ENCODE measurements at regions not wholly inside any gene's neighbourhood (a gene's known extent, or its start where the extent isn't known, plus 50 kb on each side); places are given as distances from the start of the nearest gene placed in this dataset.
A peak's percentile ranks its signal among the peaks of the same experiment; 100 is the strongest.

DNA sequence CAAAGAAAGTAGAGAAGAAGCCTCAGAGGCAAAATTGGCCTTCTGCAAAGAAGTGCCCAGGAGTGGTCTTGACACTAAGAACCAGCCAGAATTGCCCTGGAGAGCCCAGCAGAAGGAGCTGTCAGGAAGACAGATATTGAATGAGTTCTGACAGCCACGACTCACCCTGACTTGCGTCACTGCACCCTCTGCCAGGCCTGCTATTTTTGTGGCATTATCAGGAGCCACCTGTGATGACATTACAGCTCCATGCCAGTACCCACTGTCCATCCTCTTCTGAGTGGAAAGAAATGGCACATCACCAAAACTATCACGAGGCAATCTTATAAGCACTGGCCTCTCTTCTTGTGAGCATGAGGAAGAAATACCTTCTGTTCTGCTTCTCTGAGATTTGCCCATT is 67.7 kb downstream of the SMIM20 start:
- H3K9me3 ChIP-seq (replicated peaks in 1 of 3), result no peaks in the 10 kb centered on the region
- TF ChIP-seq CTCF (IDR thresholded peaks at IDR 0.05), result no peak
- no peak for TF ChIP-seq POLR2A (IDR thresholded peaks at IDR 0.05)
- 60 to 82% (median 67%) methylated on average over 3 of the region's 3 CpGs for WGBS, 4 donors
- no peaks in the 10 kb centered on the region for H3K27me3 ChIP-seq
- intact Hi-C loops (cut with DNase I), result loop anchor here in 1 of 2 donors (10.0 kb wide), 1 partner anchor 433 kb away; no protein-coding TSS in a partner anchor
- DNase-seq, result no peak
- H3K4me1 ChIP-seq (replicated peaks in 1 of 2), result no peaks in the 10 kb centered on the region
- no peak overlapping the region for H3K4me3 ChIP-seq
- no peak overlapping the region for H3K27ac ChIP-seq
- H3K36me3 ChIP-seq (replicated peaks in 1 of 2), result no peaks in the 10 kb centered on the region

DNA sequence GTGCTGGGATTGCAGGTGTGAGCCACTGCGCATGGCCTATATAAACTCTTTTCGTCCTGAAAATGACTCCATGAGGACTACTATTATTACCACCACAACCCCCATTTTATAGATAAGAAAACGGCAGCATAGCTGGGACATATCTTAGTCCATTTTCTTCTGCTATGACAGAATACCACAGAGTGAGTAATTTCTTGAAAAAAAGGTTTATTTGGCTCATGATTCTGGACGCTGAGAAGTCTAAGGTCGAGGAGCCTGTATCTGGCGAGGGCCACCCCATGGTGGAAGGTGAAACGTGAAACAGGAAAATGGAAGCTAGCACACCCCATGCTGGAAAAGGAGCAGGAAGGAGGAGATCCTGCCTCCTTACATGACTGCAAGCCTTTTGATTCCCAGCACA is 68.9 kb downstream of the SMIM20 start:
- Histone ChIP-seq H3K27me3 (no peaks in the 10 kb centered on the region), H3K27ac (no peak overlapping the region), H3K4me1 (replicated peaks in 1 of 2) (peaks cover 0 to 2% of the 10 kb centered on the region in 2 donors), H3K36me3 (replicated peaks in 1 of 2) (no peaks in the 10 kb centered on the region), H3K4me3 (no peak overlapping the region), H3K9me3 (replicated peaks in 1 of 3) (no peaks in the 10 kb centered on the region)
- TF ChIP-seq POLR2A (IDR thresholded peaks at IDR 0.05), result no peak
- no peak for TF ChIP-seq CTCF (IDR thresholded peaks at IDR 0.05)
- 66 to 80% (median 71%) methylated on average over 7 of the region's 7 CpGs for WGBS, 4 donors
- peak in 1 of 7 donors; percentile 0 for DNase-seq
- intact Hi-C loops (cut with DNase I), result loop anchor here in 1 of 2 donors (10.0 kb wide), 1 partner anchor 432 kb away; no protein-coding TSS in a partner anchor

GRCh38 chr4:25984266-25984665 is 70.2 kb downstream of the SMIM20 start:
- intact Hi-C loops (cut with DNase I), result loop anchor here in 1 of 2 donors (10.0 kb wide), 1 partner anchor 431 kb away; no protein-coding TSS in a partner anchor
- no peak for TF ChIP-seq CTCF (IDR thresholded peaks at IDR 0.05)
- no peak for TF ChIP-seq POLR2A (IDR thresholded peaks at IDR 0.05)
- H3K4me3 ChIP-seq, result no peak overlapping the region
- no peaks in the 10 kb centered on the region for H3K36me3 ChIP-seq (replicated peaks in 1 of 2)
- H3K9me3 ChIP-seq (replicated peaks in 1 of 3), result no peaks in the 10 kb centered on the region
- H3K27ac ChIP-seq, result no peak overlapping the region
- H3K4me1 ChIP-seq (replicated peaks in 1 of 2), result peaks cover 0 to 7% of the 10 kb centered on the region in 2 donors
- H3K27me3 ChIP-seq, result no peaks in the 10 kb centered on the region
- 77 to 86% (median 80%) methylated on average over 6 of the region's 6 CpGs for whole genome bisulfite sequencing, 4 donors
- no peak for DNase-seq

DNA sequence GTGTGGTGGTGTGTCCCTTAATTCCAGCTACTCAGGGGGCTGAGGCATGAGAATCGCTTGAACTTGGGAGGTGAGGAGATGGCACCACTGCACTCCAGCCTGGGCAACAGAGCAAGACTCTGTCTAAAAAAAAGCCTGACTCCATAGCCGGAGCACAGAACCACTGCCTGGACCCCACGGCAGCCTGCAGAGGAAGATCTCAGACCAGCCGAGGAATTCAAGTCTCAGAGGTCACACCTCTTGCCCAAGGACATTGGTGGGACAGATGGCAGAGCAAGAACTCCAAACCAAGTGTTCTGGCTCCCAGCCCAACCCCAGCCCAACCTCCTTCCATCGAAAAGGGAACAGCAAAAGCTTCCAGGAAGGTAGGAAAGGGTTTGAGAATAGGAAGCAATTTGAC is 70.8 kb downstream of the SMIM20 start:
- DNase-seq, result no peak
- no peaks in the 10 kb centered on the region for H3K36me3 ChIP-seq (replicated peaks in 1 of 2)
- no peaks in the 10 kb centered on the region for H3K27me3 ChIP-seq
- 55 to 76% (median 73%) methylated on average over 5 of the region's 5 CpGs for WGBS, 4 donors
- TF ChIP-seq POLR2A (IDR thresholded peaks at IDR 0.05) (no peak), CTCF (IDR thresholded peaks at IDR 0.05) (no peak)
- intact Hi-C loops (cut with DNase I), result loop anchor here in 1 of 2 donors (10.0 kb wide), 1 partner anchor 430 kb away; no protein-coding TSS in a partner anchor
- no peaks in the 10 kb centered on the region for H3K9me3 ChIP-seq (replicated peaks in 1 of 3)
- no peak overlapping the region for H3K4me3 ChIP-seq
- no peak overlapping the region for H3K27ac ChIP-seq
- peaks cover 0 to 7% of the 10 kb centered on the region in 2 donors for H3K4me1 ChIP-seq (replicated peaks in 1 of 2)
